Fibroblast of skin of abdomen (primary cell): ENCODE measurements at regions not wholly inside any gene's neighbourhood (a gene's known extent, or its start where the extent isn't known, plus 50 kb on each side); places are given as distances from the start of the nearest gene placed in this dataset.

ENCODE experiments used
- DNase-seq: peaks from one replicate; pipeline ENCODE4 v3.0.0-alpha.2; 2013

GRCh38 chr12:43009846-43010240 is 420.3 kb upstream of the PRICKLE1 start:
- no peak for DNase-seq

GRCh38 chr12:43008953-43009845 is 419.7 kb upstream of the PRICKLE1 start:
- no peak for DNase-seq

GRCh38 chr12:43004908-43005307 is 415.4 kb upstream of the PRICKLE1 start:
- DNase-seq, result peak; percentile 5

- DNase-seq, result no peak
These were observed 414.6 kb upstream of the PRICKLE1 start for GRCh38 chr12:43004141-43004540.

- DNase-seq, result no peak
These were observed 407.4 kb upstream of the PRICKLE1 start for GRCh38 chr12:42996869-42997431.

GRCh38 chr12:42992826-42993225 is 403.3 kb upstream of the PRICKLE1 start:
- peak; percentile 44 for DNase-seq

- DNase-seq, result no peak
These were observed 400.8 kb upstream of the PRICKLE1 start for GRCh38 chr12:42990387-42990786.

GRCh38 chr12:42987216-42987650 is 397.7 kb upstream of the PRICKLE1 start:
- DNase-seq, result peak; percentile 22

GRCh38 chr12:42985506-42985905 is 396.0 kb upstream of the PRICKLE1 start:
- DNase-seq, result no peak

- DNase-seq, result peak; percentile 14
These were observed 393.3 kb upstream of the PRICKLE1 start for GRCh38 chr12:42982828-42983227.

- DNase-seq, result peak; percentile 28
These were observed 391.8 kb upstream of the PRICKLE1 start for GRCh38 chr12:42981379-42981778.

- DNase-seq, result no peak
These were observed 390.9 kb upstream of the PRICKLE1 start for GRCh38 chr12:42980441-42980840.

- DNase-seq, result peak; percentile 11
These were observed 390.2 kb upstream of the PRICKLE1 start for GRCh38 chr12:42979746-42980145.

GRCh38 chr12:42978708-42979107 is 389.2 kb upstream of the PRICKLE1 start:
- no peak for DNase-seq

GRCh38 chr12:42977451-42978230 is 388.1 kb upstream of the PRICKLE1 start:
- DNase-seq, result peak; percentile 26

- DNase-seq, result no peak
These were observed 387.1 kb upstream of the PRICKLE1 start for GRCh38 chr12:42976620-42977019.

GRCh38 chr12:42976122-42976521 is 386.6 kb upstream of the PRICKLE1 start:
- no peak for DNase-seq

GRCh38 chr12:42969355-42969754 is 379.8 kb upstream of the PRICKLE1 start:
- DNase-seq, result no peak

GRCh38 chr12:42968426-42968825 is 378.9 kb upstream of the PRICKLE1 start:
- DNase-seq, result no peak

- DNase-seq, result no peak
These were observed 378.3 kb upstream of the PRICKLE1 start for GRCh38 chr12:42967850-42968249.

- DNase-seq, result no peak
These were observed 374.4 kb upstream of the PRICKLE1 start for GRCh38 chr12:42963988-42964387.

GRCh38 chr12:42962384-42962783 is 372.8 kb upstream of the PRICKLE1 start:
- no peak for DNase-seq

GRCh38 chr12:42961395-42961794 is 371.8 kb upstream of the PRICKLE1 start:
- DNase-seq, result peak; percentile 88
